Naive thymus-derived CD4-positive, alpha-beta T cell (primary cell): ENCODE measurements at regions not wholly inside any gene's neighbourhood (a gene's known extent, or its start where the extent isn't known, plus 50 kb on each side); places are given as distances from the start of the nearest gene placed in this dataset.
A peak's percentile ranks its signal among the peaks of the same experiment; 100 is the strongest.

Experiments used
- ATAC-seq: fragments of 150-1000 bp; cut with Tn5 transposase; 2 replicates; pipeline ENCODE4 v1.10.0; 2021; ENCODE audit warnings: mild to moderate bottlenecking, moderate library complexity
- CTCF ChIA-PET: fragments of 350-600 bp; sonication (Branson Sonifier 250); formaldehyde crosslinking; loops from one replicate; lab custom pipeline; 2021; ENCODE audit warnings: antibody characterized with exemption; lab: Charles Lee
- POLR2A ChIA-PET: fragments of 350-600 bp; sonication (Branson Sonifier 250); formaldehyde crosslinking; loops from one replicate; lab custom pipeline; 2021; ENCODE audit warnings: antibody characterized with exemption, inconsistent platforms; lab: Charles Lee
- DNase-seq, 9 donors: peaks; one replicate each; pipeline versions ENCODE4 v3.0.0 to v3.0.0-alpha.2; 2020 to 2022; ENCODE audit warnings: mixed read lengths in 1 of 9
- H3K27ac ChIP-seq: one replicate; pipeline ENCODE4 v1.7.0; 2013; ENCODE audit warnings: mild to moderate bottlenecking, low read depth, low read length, moderate library complexity
- H3K27me3 ChIP-seq, 2 donors: one replicate each; pipeline ENCODE4 v1.7.0; 2013; ENCODE audit warnings: low read length in 2 of 2, mild to moderate bottlenecking in 2 of 2, moderate library complexity in 2 of 2; ENCODE audit not compliant: control insufficient read depth in 2 of 2, insufficient read depth in 2 of 2
- H3K36me3 ChIP-seq, 3 experiments: 1 replicate in 2 of 3; 2 replicates in 1 of 3; pipeline ENCODE4 v1.7.0; 2013; ENCODE audit warnings: low read length in 3 of 3, mild to moderate bottlenecking in 3 of 3, moderate library complexity in 1 of 3; ENCODE audit not compliant: insufficient read depth in 3 of 3, control insufficient read depth in 2 of 3
- H3K4me1 ChIP-seq, 2 donors: one replicate each; pipeline ENCODE4 v1.7.0; 2013; ENCODE audit warnings: low read length in 2 of 2, mild to moderate bottlenecking in 2 of 2, moderate library complexity in 1 of 2; ENCODE audit not compliant: control insufficient read depth in 2 of 2, insufficient read depth in 2 of 2
- H3K4me3 ChIP-seq: 2 replicates; pipeline ENCODE4 v1.7.0; 2013; ENCODE audit warnings: mild to moderate bottlenecking, low read length
- H3K9me3 ChIP-seq, 3 experiments: 1 replicate in 2 of 3; 2 replicates in 1 of 3; pipeline ENCODE4 v1.7.0; 2013; ENCODE audit warnings: low read length in 3 of 3; ENCODE audit not compliant: control insufficient read depth in 2 of 3
- H3K27ac Mint-ChIP-seq, 9 donors: one replicate each; pipeline ENCODE4 v1.8.0; 2020 to 2022; ENCODE audit warnings: mixed read lengths in 9 of 9, mild to moderate bottlenecking in 8 of 9, moderate library complexity in 5 of 9, inconsistent platforms in 2 of 9
- H3K27me3 Mint-ChIP-seq, 5 donors: one replicate each; pipeline ENCODE4 v1.8.0; 2021 to 2022; ENCODE audit warnings: mixed read lengths in 5 of 5, mild to moderate bottlenecking in 1 of 5
- H3K36me3 Mint-ChIP-seq, 5 donors: one replicate each; pipeline ENCODE4 v1.8.0; 2020 to 2022; ENCODE audit warnings: mixed read lengths in 5 of 5, mild to moderate bottlenecking in 3 of 5, inconsistent platforms in 1 of 5
- H3K4me1 Mint-ChIP-seq, 7 donors: one replicate each; pipeline ENCODE4 v1.8.0; 2020 to 2022; ENCODE audit warnings: mixed read lengths in 7 of 7, mild to moderate bottlenecking in 3 of 7, inconsistent platforms in 1 of 7
- H3K4me3 Mint-ChIP-seq, 10 donors: one replicate each; pipeline ENCODE4 v1.8.0; 2020 to 2022; ENCODE audit warnings: mild to moderate bottlenecking in 10 of 10, mixed read lengths in 10 of 10, moderate library complexity in 6 of 10, inconsistent platforms in 2 of 10
- H3K9me3 Mint-ChIP-seq, 11 donors: one replicate each; pipeline ENCODE4 v1.8.0; 2020 to 2022; ENCODE audit warnings: mixed read lengths in 11 of 11, mild to moderate bottlenecking in 4 of 11, inconsistent platforms in 1 of 11, moderate library complexity in 1 of 11
- intact Hi-C, 2 donors: fragments of 100-400 bp; cut with micrococcal nuclease; formaldehyde crosslinking; loops; one replicate each; pipeline ENCODE4 v1.15.1; 2023

GRCh38 chr12:46465307-46465706 lies 92.7 kb upstream of the SLC38A2 start:
- Mint-ChIP-seq H3K27me3 (no peaks in the 10 kb centered on the region), H3K36me3 (peaks cover 0 to 18% (median 7%) of the 10 kb centered on the region in 5 donors), H3K4me3 (no peak overlapping the region), H3K4me1 (peaks cover 16 to 31% (median 27%) of the 10 kb centered on the region in 7 donors), H3K9me3 (peaks cover 0 to 11% (median 0%) of the 10 kb centered on the region in 11 donors), H3K27ac (no peak overlapping the region)
- H3K4me3 ChIP-seq, result no peak overlapping the region
- ChIA-PET POLR2A (interaction anchor here (0.6 kb wide), 1 partner anchor 266 kb away, joined by 3 read pairs; no protein-coding TSS in a partner anchor), CTCF (no interaction called here)
- H3K4me1 ChIP-seq, result peaks cover 3 to 21% of the 10 kb centered on the region in 2 donors
- DNase-seq (no peak), ATAC-seq (no peak)
- no peaks in the 10 kb centered on the region for H3K27me3 ChIP-seq
- no peak overlapping the region for H3K27ac ChIP-seq
- no peaks in the 10 kb centered on the region for H3K36me3 ChIP-seq
- H3K9me3 ChIP-seq, result no peaks in the 10 kb centered on the region
- intact Hi-C loops, result no loop called here

GRCh38 chr12:46464863-46465262 lies 92.3 kb upstream of the SLC38A2 start:
- no peak overlapping the region for H3K27ac Mint-ChIP-seq
- H3K36me3 Mint-ChIP-seq, result peaks cover 0 to 15% (median 7%) of the 10 kb centered on the region in 5 donors
- POLR2A ChIA-PET, result interaction anchor here (0.6 kb wide), 1 partner anchor 266 kb away, joined by 3 read pairs; no protein-coding TSS in a partner anchor
- no peak overlapping the region for H3K4me3 ChIP-seq
- H3K36me3 ChIP-seq, result no peaks in the 10 kb centered on the region
- peaks cover 18 to 31% (median 27%) of the 10 kb centered on the region in 7 donors for H3K4me1 Mint-ChIP-seq
- CTCF ChIA-PET, result no interaction called here
- no peak for DNase-seq
- no peak for ATAC-seq
- peaks cover 0 to 11% (median 0%) of the 10 kb centered on the region in 11 donors for H3K9me3 Mint-ChIP-seq
- no peak overlapping the region for H3K27ac ChIP-seq
- H3K27me3 Mint-ChIP-seq, result no peaks in the 10 kb centered on the region
- intact Hi-C loops, result loop anchor here in 1 of 2 donors (5.0 kb wide), 1 partner anchor 57 kb away; no protein-coding TSS in a partner anchor
- H3K27me3 ChIP-seq, result no peaks in the 10 kb centered on the region
- H3K4me1 ChIP-seq, result peaks cover 7 to 21% of the 10 kb centered on the region in 2 donors
- no peaks in the 10 kb centered on the region for H3K9me3 ChIP-seq
- no peak overlapping the region for H3K4me3 Mint-ChIP-seq

GRCh38 chr12:46462641-46463355 lies 90.2 kb upstream of the SLC38A2 start:
- peak overlapping the region in 4 of 9 donors; percentile 16 to 97 (median 37) for H3K27ac Mint-ChIP-seq

GRCh38 chr12:46461907-46462640 lies 89.5 kb upstream of the SLC38A2 start:
- H3K27ac ChIP-seq, result no peak overlapping the region
- Mint-ChIP-seq H3K27ac (peak overlapping the region in 6 of 9 donors; percentile 8 to 97 (median 71)), H3K36me3 (peaks cover 0 to 11% (median 5%) of the 10 kb centered on the region in 5 donors), H3K27me3 (no peaks in the 10 kb centered on the region), H3K4me1 (peaks cover 33 to 48% (median 43%) of the 10 kb centered on the region in 7 donors), H3K4me3 (no peak overlapping the region), H3K9me3 (peaks cover 0 to 11% (median 0%) of the 10 kb centered on the region in 11 donors)
- H3K4me3 ChIP-seq, result no peak overlapping the region
- ChIA-PET POLR2A (interaction anchor here (0.9 kb wide), 1 partner anchor 11 kb away, joined by 3 read pairs; no protein-coding TSS in a partner anchor), CTCF (no interaction called here)
- DNase-seq (no peak), ATAC-seq (no peak)
- peaks cover 26 to 35% of the 10 kb centered on the region in 2 donors for H3K4me1 ChIP-seq
- no peaks in the 10 kb centered on the region for H3K27me3 ChIP-seq
- no peaks in the 10 kb centered on the region for H3K36me3 ChIP-seq
- intact Hi-C loops, result loop anchor here in 1 of 2 donors (5.0 kb wide), 1 partner anchor 60 kb away; no protein-coding TSS in a partner anchor
- no peaks in the 10 kb centered on the region for H3K9me3 ChIP-seq

More at GRCh38 chr12:46462641-46463355, 90.2 kb upstream of the SLC38A2 start:
- no peak overlapping the region for H3K4me3 ChIP-seq
- ChIA-PET POLR2A (interaction anchor here (0.6 kb wide), 1 partner anchor 100 kb away, joined by 3 read pairs; no protein-coding TSS in a partner anchor), CTCF (no interaction called here)
- peaks cover 33 to 47% (median 44%) of the 10 kb centered on the region in 7 donors for H3K4me1 Mint-ChIP-seq
- H3K27me3 Mint-ChIP-seq, result no peaks in the 10 kb centered on the region
- no peaks in the 10 kb centered on the region for H3K27me3 ChIP-seq
- peaks cover 0 to 11% (median 0%) of the 10 kb centered on the region in 11 donors for H3K9me3 Mint-ChIP-seq
- ATAC-seq (no peak), DNase-seq (no peak)
- H3K36me3 Mint-ChIP-seq, result peaks cover 0 to 12% (median 7%) of the 10 kb centered on the region in 5 donors
- H3K4me3 Mint-ChIP-seq, result no peak overlapping the region
- no peaks in the 10 kb centered on the region for H3K36me3 ChIP-seq
- H3K9me3 ChIP-seq, result no peaks in the 10 kb centered on the region
- H3K4me1 ChIP-seq, result peaks cover 26 to 34% of the 10 kb centered on the region in 2 donors
- H3K27ac ChIP-seq, result no peak overlapping the region
- intact Hi-C loops, result loop anchor here in 1 of 2 donors (5.0 kb wide), 1 partner anchor 60 kb away; no protein-coding TSS in a partner anchor

- Histone ChIP-seq H3K27ac (no peak overlapping the region), H3K4me1 (peaks cover 26 to 41% of the 10 kb centered on the region in 2 donors), H3K4me3 (no peak overlapping the region), H3K36me3 (no peaks in the 10 kb centered on the region), H3K9me3 (no peaks in the 10 kb centered on the region), H3K27me3 (no peaks in the 10 kb centered on the region)
- DNase-seq (no peak), ATAC-seq (no peak)
- Mint-ChIP-seq H3K27me3 (no peaks in the 10 kb centered on the region), H3K36me3 (peaks cover 0 to 12% (median 3%) of the 10 kb centered on the region in 5 donors), H3K9me3 (peaks cover 0 to 11% (median 0%) of the 10 kb centered on the region in 11 donors), H3K27ac (peak overlapping the region in 7 of 9 donors; percentile 21 to 98 (median 94)), H3K4me3 (peak overlapping the region in 3 of 10 donors; percentile 31 to 89 (median 86)), H3K4me1 (peaks cover 37 to 52% (median 46%) of the 10 kb centered on the region in 7 donors)
- intact Hi-C loops, result loop anchor here in 1 of 2 donors (5.0 kb wide), 1 partner anchor 61 kb away; no protein-coding TSS in a partner anchor
- CTCF ChIA-PET, result interaction anchor here (0.8 to 1.1 kb wide), 2 partner anchors 74 to 86 kb away, joined by 3 read pairs; no protein-coding TSS in a partner anchor
- POLR2A ChIA-PET, result interaction anchor here (0.6 to 1.7 kb wide), 4 partner anchors 9 to 192 kb away, joined by 3 to 8 read pairs (median 4); no protein-coding TSS in a partner anchor
Measured at GRCh38 chr12:46461459-46461858, 88.9 kb upstream of the SLC38A2 start.
